K562 (cell line): ENCODE measurements at regions not wholly inside any gene's neighbourhood (a gene's known extent, or its start where the extent isn't known, plus 50 kb on each side); places are given as distances from the start of the nearest gene placed in this dataset.

ENCODE experiments used
- ATAC-seq: fragments of 200-7000 bp; cut with Tn5 transposase; 3 replicates; pipeline ENCODE4 v1.9.1; 2020; ENCODE audit warnings: moderate library complexity
- BruUV-seq: library from RNA; stranded (reverse); fragments of 400-500 nt; replicated peaks from 2 replicates; lab custom pipeline; 2021; lab: Mats Ljungman, UMichigan
- CTCF ChIA-PET: fragments of 300-600 bp; formaldehyde crosslinking; extraction: SDS; loops from one replicate; lab custom pipeline; 2021; ENCODE audit warnings: low intra/inter-chr PET ratio; lab: Yijun Ruan, JAX
- POLR2A ChIA-PET: fragments of 300-600, 350-650 bp; sonication (Branson Sonifier 250); formaldehyde crosslinking; extraction: SDS; loops from one replicate; lab custom pipeline; 2021; ENCODE audit warnings: antibody characterized with exemption, inconsistent platforms; lab: Yijun Ruan, JAX
- DNase-seq, 4 experiments: peaks; one replicate each; pipeline versions ENCODE4 v3.0.0 to v3.0.0-alpha.2; 2011 to 2018; ENCODE audit warnings: low spot score in 3 of 4, mixed read lengths in 3 of 4; ENCODE audit errors: extremely low read depth in 1 of 4
- FAIRE-seq: peaks from 2 replicates; lab custom pipeline; 2011; peaks lifted over from hg19 to GRCh38; lab: Jason Lieb, UNC
- H2AFZ ChIP-seq: 2 replicates; pipeline ENCODE4 v1.6.0; 2011; ENCODE audit warnings: low read depth, low read length, control low read depth, inconsistent platforms
- H3K27ac ChIP-seq: fragments of 200-600 bp; 3 replicates; pipeline ENCODE4 v1.8.0; 2011; ENCODE audit warnings: low read depth, mild to moderate bottlenecking, control low read depth, inconsistent platforms, low read length, moderate library complexity, mixed read lengths; ENCODE audit errors: extremely low read depth
- H3K27me3 ChIP-seq, 2 experiments: fragments of 300-600 bp in 1 of 2; 2 replicates in 1 of 2; 3 replicates in 1 of 2; pipeline versions ENCODE4 v1.6.0 to v1.8.0; 2011; ENCODE audit warnings: inconsistent platforms in 2 of 2, low read length in 2 of 2, mild to moderate bottlenecking in 1 of 2, mixed read lengths in 1 of 2, moderate library complexity in 1 of 2; ENCODE audit not compliant: control insufficient read depth in 2 of 2, insufficient read depth in 2 of 2
- H3K36me3 ChIP-seq: fragments of 300-600 bp; 3 replicates; pipeline ENCODE4 v1.8.0; 2011; ENCODE audit warnings: mild to moderate bottlenecking, low read length, inconsistent platforms; ENCODE audit not compliant: control insufficient read depth, insufficient read depth
- H3K4me1 ChIP-seq, 2 experiments: fragments of 200-600 bp in 1 of 2; replicated peaks in 1 of 2; 2 replicates in 1 of 2; 3 replicates in 1 of 2; pipeline versions ENCODE4 v1.5.1 to v1.8.0; 2011; ENCODE audit warnings: inconsistent platforms in 2 of 2, low read length in 2 of 2, mild to moderate bottlenecking in 1 of 2, mixed read lengths in 1 of 2, moderate library complexity in 1 of 2; ENCODE audit not compliant: control insufficient read depth in 2 of 2, insufficient read depth in 2 of 2
- H3K4me2 ChIP-seq: 2 replicates; pipeline ENCODE4 v1.6.1; 2011; ENCODE audit warnings: low read length, control low read depth, inconsistent platforms, mixed read lengths; ENCODE audit not compliant: insufficient read depth
- H3K4me3 ChIP-seq: fragments of 200-600 bp; sonication (generic), shearing (Covaris generic); 2 replicates; pipeline ENCODE4 v1.5.1; 2016; ENCODE audit warnings: control low read depth, inconsistent platforms
- H3K79me2 ChIP-seq: fragments of 200-600 bp; 3 replicates; pipeline ENCODE4 v1.8.0; 2011; ENCODE audit warnings: low read length, inconsistent platforms; ENCODE audit not compliant: control insufficient read depth, insufficient read depth
- H3K9ac ChIP-seq, 2 experiments: 2 replicates each; pipeline versions ENCODE4 v1.6.0 to v1.6.1; 2011; ENCODE audit warnings: low read depth in 2 of 2, low read length in 2 of 2, control low read depth in 1 of 2, inconsistent platforms in 1 of 2, mild to moderate bottlenecking in 1 of 2, mixed read lengths in 1 of 2; ENCODE audit not compliant: insufficient read depth in 1 of 2
- H3K9me1 ChIP-seq: one replicate; pipeline ENCODE4 v1.6.0; 2011; ENCODE audit warnings: inconsistent platforms, mild to moderate bottlenecking, low read length, moderate library complexity; ENCODE audit not compliant: control insufficient read depth, insufficient read depth
- H3K9me3 ChIP-seq: replicated peaks from 2 replicates; pipeline ENCODE4 v1.5.1; 2011; ENCODE audit warnings: low read depth, low read length, inconsistent platforms; ENCODE audit not compliant: control insufficient read depth, insufficient read depth
- H4K20me1 ChIP-seq: replicated peaks from 2 replicates; pipeline ENCODE4 v1.6.1; 2011; ENCODE audit warnings: low read length, inconsistent platforms, mixed read lengths; ENCODE audit not compliant: control insufficient read depth, insufficient read depth
- ARID1B ChIP-seq: fragments of 450-650 bp; IDR thresholded peaks from 2 replicates; pipeline ENCODE4 v1.6.1; 2016; ENCODE audit warnings: antibody characterized with exemption, mild to moderate bottlenecking, inconsistent platforms
- FOXP1 ChIP-seq: sonication (generic); formaldehyde crosslinking; IDR thresholded peaks from 2 replicates; pipeline ENCODE4 v1.8.0; 2022; ENCODE audit warnings: mild to moderate bottlenecking, missing genetic modification reagents
- GABPB2 ChIP-seq: fragments of 250-450 bp; sonication (Bioruptor Pico); conservative IDR thresholded peaks from 2 replicates; pipeline ENCODE4 v1.5.1; 2021; ENCODE audit warnings: mild to moderate bottlenecking
- HDAC2 ChIP-seq: fragments of 450-650 bp; IDR thresholded peaks from 2 replicates; pipeline ENCODE4 v1.6.1; 2016; ENCODE audit warnings: mild to moderate bottlenecking
- HMG20B ChIP-seq: fragments of 250-450 bp; sonication (Bioruptor Pico); IDR thresholded peaks from 2 replicates; pipeline ENCODE4 v1.5.0; 2021; ENCODE audit warnings: mild to moderate bottlenecking
- MTF1 ChIP-seq: fragments of 250-450 bp; sonication (Bioruptor Pico); IDR thresholded peaks from 2 replicates; pipeline ENCODE4 v1.9.0; 2021; ENCODE audit warnings: moderate library complexity, mild to moderate bottlenecking, inconsistent platforms, borderline replicate concordance
- MYC ChIP-seq, 2 experiments: fragments of 250-450 bp in 1 of 2; sonication (Bioruptor Pico) in 1 of 2; IDR thresholded peaks; 2 replicates each; pipeline versions ENCODE4 v1.5.1 to v1.6.1; 2012 to 2021; ENCODE audit warnings: low read depth in 2 of 2, borderline replicate concordance in 1 of 2, improper control_type of control experiment in 1 of 2, low read length in 1 of 2, mild to moderate bottlenecking in 1 of 2, moderate library complexity in 1 of 2
- NR4A1 ChIP-seq, 2 experiments: fragments of 250-450 bp in 1 of 2; fragments of 450-650 bp in 1 of 2; sonication (Bioruptor Pico) in 1 of 2; IDR thresholded peaks; 2 replicates each; pipeline versions ENCODE4 v1.4.0 to v1.6.1; 2016 to 2020; ENCODE audit warnings: mild to moderate bottlenecking in 2 of 2, missing compliant biosample characterization in 1 of 2, missing genetic modification characterization in 1 of 2, moderate library complexity in 1 of 2
- PTRF ChIP-seq: fragments of 450-650 bp; IDR thresholded peaks from 2 replicates; pipeline ENCODE4 v1.6.1; 2016; ENCODE audit warnings: mild to moderate bottlenecking, missing genetic modification characterization, missing compliant biosample characterization
- STAG1 ChIP-seq: sonication (generic); formaldehyde crosslinking; IDR thresholded peaks from 2 replicates; pipeline ENCODE4 v1.5.0; 2020; ENCODE audit warnings: missing genetic modification reagents, borderline replicate concordance
- ZNF121 ChIP-seq: sonication (generic); formaldehyde crosslinking; conservative IDR thresholded peaks from 2 replicates; pipeline ENCODE4 v1.8.0; 2022; ENCODE audit warnings: missing genetic modification reagents
- ZNF311 ChIP-seq: fragments of 250-450 bp; sonication (Bioruptor Pico); IDR thresholded peaks from 2 replicates; pipeline ENCODE4 v1.4.0; 2020; ENCODE audit warnings: mild to moderate bottlenecking, moderate library complexity
- ZNF586 ChIP-seq: fragments of 450-650 bp; formaldehyde crosslinking; conservative IDR thresholded peaks from 2 replicates; pipeline ENCODE4 v1.4.0; 2020; ENCODE audit warnings: mild to moderate bottlenecking, moderate library complexity
- WGBS: fragments of 100-300 bp; shearing (Covaris generic); methylation state at CpG from one replicate; pipeline ENCODE4 v1.1.6; 2016; ENCODE audit warnings: low coverage, mixed read lengths; ENCODE audit not compliant: insufficient coverage; ENCODE audit errors: missing lambda C conversion rate; 5-methylcytosine and 5-hydroxymethylcytosine counted together
- in situ Hi-C: fragments of 300-500 bp; cut with MboI; formaldehyde crosslinking; loops from 4 replicates; pipeline ENCODE4 v1.15.0; 2018; ENCODE audit warnings: inconsistent platforms, mixed read lengths
- intact Hi-C: fragments of 100-400 bp; cut with micrococcal nuclease; formaldehyde crosslinking; loops from 2 replicates; pipeline ENCODE4 v1.14.2; 2022
- TF ChIP-seq, protein P1 (sequence below): fragments of 450-650 bp; IDR thresholded peaks from 2 replicates; pipeline ENCODE4 v1.7.1; 2018; ENCODE audit warnings: mild to moderate bottlenecking, low read depth; ENCODE audit not compliant: partially characterized antibody
- TF ChIP-seq, protein P2 (sequence below): sonication (generic); formaldehyde crosslinking; IDR thresholded peaks from 2 replicates; pipeline ENCODE4 v1.8.1; 2023; ENCODE audit warnings: mild to moderate bottlenecking, missing genetic modification reagents

DNA sequence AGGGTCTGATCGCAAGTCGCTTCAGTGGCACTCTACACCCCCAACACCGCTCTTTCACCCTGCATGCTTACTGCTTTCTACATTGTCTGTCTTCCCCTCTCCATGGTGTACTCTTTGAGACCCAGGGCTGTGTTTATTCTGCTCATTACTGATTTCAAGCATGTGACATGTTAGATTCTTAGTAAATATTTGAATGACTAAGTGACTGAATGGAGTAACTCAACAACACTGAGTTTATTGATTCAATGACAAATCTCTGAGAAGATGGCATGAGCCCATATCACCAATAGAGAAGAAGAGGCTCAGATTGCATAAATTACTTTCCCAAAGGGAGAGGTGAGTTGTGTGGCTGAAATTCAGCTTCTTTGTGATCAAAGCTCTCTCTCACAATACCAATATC, 89.7 kb upstream of the OSMR start (continued):
- TF ChIP-seq NR4A1 (CRISPR knock-in tag; IDR thresholded peaks at IDR 0.05) (no peak), NR4A1 (tag; IDR thresholded peaks at IDR 0.05) (no peak), HMG20B (CRISPR knock-in tag) (no peak)
- TF ChIP-seq, all 486 proteins: peak for 0

DNA sequence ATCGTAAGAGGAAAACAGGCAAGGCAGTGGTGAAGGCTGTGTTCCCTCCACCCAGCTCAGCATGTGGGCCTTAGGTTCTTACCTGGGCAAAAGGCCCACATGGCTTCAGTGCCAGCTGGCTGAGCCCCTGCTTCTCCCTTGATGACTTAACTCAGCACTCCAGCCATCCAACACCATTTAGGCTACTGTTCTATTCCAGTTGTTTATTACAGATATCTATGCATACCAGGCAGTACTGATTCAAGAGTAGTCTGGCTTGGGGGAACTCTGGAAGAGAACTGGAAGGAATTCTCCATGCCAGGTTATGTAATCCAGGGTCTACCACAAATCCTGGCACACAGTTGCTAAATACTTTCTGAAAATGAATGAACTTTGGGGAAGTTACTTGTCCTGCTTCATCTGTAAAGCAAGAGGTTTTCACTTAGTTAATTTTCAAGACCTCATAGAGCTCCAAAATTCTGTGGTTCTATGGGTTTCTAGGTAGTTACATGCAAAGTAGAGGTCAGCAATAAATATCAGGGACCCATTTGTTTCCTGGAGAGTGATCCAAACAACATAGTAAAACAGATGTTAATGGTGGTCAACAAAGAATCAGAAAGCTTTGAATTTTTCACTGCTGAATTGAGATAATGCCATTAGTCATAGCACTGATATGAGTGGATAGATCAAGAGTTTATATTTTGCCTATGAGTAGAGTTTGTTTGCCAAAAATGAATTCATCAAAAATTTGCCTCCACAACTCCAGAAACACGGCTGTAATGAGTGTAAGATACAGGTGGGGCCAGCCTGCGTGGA, 88.2 kb upstream of the OSMR start:
- Histone ChIP-seq H3K9me3 (no peaks in the 10 kb centered on the region), H3K4me1 (no peaks in the 10 kb centered on the region), H3K79me2 (no peaks in the 10 kb centered on the region), H3K27ac (no peak overlapping the region), H3K27me3 (peaks cover 2 to 18% of the 10 kb centered on the region in 2 experiments; a peak in 3 of 5 replicates), H3K9me1 (no peaks in the 10 kb centered on the region), H3K36me3 (no peaks in the 10 kb centered on the region), H4K20me1 (no peaks in the 10 kb centered on the region), H2AFZ (no peak overlapping the region), H3K9ac (no peak overlapping the region), H3K4me3 (no peak overlapping the region), H3K4me2 (no peak overlapping the region)
- 0% methylated on average over 3 of the region's 3 CpGs for WGBS
- BruUV-seq: no TSS peak
- DNase-seq (no peak), FAIRE-seq (no peak), ATAC-seq (no peak)
- ChIA-PET POLR2A (no interaction called here), CTCF (no interaction called here)
- in situ Hi-C loops (no loop called here), intact Hi-C loops (no loop called here)
- TF ChIP-seq ZNF121: no peak
- no peak for TF ChIP-seq ZNF311 (CRISPR knock-in tag)
- TF ChIP-seq ARID1B: no peak
- TF ChIP-seq PTRF: no peak
- no peak for TF ChIP-seq GABPB2
- TF ChIP-seq, protein P1, sequence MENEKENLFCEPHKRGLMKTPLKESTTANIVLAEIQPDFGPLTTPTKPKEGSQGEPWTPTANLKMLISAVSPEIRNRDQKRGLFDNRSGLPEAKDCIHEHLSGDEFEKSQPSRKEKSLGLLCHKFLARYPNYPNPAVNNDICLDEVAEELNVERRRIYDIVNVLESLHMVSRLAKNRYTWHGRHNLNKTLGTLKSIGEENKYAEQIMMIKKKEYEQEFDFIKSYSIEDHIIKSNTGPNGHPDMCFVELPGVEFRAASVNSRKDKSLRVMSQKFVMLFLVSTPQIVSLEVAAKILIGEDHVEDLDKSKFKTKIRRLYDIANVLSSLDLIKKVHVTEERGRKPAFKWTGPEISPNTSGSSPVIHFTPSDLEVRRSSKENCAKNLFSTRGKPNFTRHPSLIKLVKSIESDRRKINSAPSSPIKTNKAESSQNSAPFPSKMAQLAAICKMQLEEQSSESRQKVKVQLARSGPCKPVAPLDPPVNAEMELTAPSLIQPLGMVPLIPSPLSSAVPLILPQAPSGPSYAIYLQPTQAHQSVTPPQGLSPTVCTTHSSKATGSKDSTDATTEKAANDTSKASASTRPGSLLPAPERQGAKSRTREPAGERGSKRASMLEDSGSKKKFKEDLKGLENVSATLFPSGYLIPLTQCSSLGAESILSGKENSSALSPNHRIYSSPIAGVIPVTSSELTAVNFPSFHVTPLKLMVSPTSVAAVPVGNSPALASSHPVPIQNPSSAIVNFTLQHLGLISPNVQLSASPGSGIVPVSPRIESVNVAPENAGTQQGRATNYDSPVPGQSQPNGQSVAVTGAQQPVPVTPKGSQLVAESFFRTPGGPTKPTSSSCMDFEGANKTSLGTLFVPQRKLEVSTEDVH: no peak
- no peak for TF ChIP-seq STAG1 (CRISPR knock-in tag)
- TF ChIP-seq FOXP1 (CRISPR knock-in tag): no peak
- TF ChIP-seq, protein P2, sequence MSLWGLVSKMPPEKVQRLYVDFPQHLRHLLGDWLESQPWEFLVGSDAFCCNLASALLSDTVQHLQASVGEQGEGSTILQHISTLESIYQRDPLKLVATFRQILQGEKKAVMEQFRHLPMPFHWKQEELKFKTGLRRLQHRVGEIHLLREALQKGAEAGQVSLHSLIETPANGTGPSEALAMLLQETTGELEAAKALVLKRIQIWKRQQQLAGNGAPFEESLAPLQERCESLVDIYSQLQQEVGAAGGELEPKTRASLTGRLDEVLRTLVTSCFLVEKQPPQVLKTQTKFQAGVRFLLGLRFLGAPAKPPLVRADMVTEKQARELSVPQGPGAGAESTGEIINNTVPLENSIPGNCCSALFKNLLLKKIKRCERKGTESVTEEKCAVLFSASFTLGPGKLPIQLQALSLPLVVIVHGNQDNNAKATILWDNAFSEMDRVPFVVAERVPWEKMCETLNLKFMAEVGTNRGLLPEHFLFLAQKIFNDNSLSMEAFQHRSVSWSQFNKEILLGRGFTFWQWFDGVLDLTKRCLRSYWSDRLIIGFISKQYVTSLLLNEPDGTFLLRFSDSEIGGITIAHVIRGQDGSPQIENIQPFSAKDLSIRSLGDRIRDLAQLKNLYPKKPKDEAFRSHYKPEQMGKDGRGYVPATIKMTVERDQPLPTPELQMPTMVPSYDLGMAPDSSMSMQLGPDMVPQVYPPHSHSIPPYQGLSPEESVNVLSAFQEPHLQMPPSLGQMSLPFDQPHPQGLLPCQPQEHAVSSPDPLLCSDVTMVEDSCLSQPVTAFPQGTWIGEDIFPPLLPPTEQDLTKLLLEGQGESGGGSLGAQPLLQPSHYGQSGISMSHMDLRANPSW: no peak
- no peak for TF ChIP-seq HDAC2
- no peak for TF ChIP-seq MYC (IDR thresholded peaks at IDR 0.05; ENCODE audit: low read depth, low read length)
- no peak for TF ChIP-seq MYC (CRISPR knock-in tag; IDR thresholded peaks at IDR 0.05; ENCODE audit: borderline replicate concordance, low read depth)
- no peak for TF ChIP-seq MTF1
- no peak for TF ChIP-seq ZNF586
